Neural progenitor cell (in vitro differentiated cells): ENCODE measurements at regions not wholly inside any gene's neighbourhood (a gene's known extent, or its start where the extent isn't known, plus 50 kb on each side); places are given as distances from the start of the nearest gene placed in this dataset.

Source experiments
- DNase-seq: peaks from one replicate; pipeline ENCODE4 v3.0.0-alpha.2; 2016; ENCODE audit warnings: low spot score
- H2AFZ ChIP-seq: fragments of 200-600 bp; sonication (generic); replicated peaks from 2 replicates; pipeline ENCODE4 v1.6.1; 2016; ENCODE audit warnings: antibody characterized with exemption
- H3F3A ChIP-seq: fragments of 200-600 bp; sonication (generic); 2 replicates; pipeline ENCODE4 v1.6.1; 2016; ENCODE audit warnings: antibody characterized with exemption, low read depth
- H3K27ac ChIP-seq: fragments of 200-600 bp; sonication (generic); 2 replicates; pipeline ENCODE4 v1.5.1; 2016; ENCODE audit warnings: mild to moderate bottlenecking
- H3K27me3 ChIP-seq: fragments of 200-600 bp; sonication (generic); 2 replicates; pipeline ENCODE4 v1.6.1; 2016; ENCODE audit warnings: mild to moderate bottlenecking, moderate library complexity
- H3K36me3 ChIP-seq: fragments of 200-600 bp; sonication (generic); 2 replicates; pipeline ENCODE4 v1.5.1; 2016
- H3K4me1 ChIP-seq: fragments of 200-600 bp; sonication (generic); 2 replicates; pipeline ENCODE4 v1.6.1; 2016; ENCODE audit warnings: mixed run types
- H3K4me2 ChIP-seq: fragments of 200-600 bp; sonication (generic); 2 replicates; pipeline ENCODE4 v1.6.1; 2016
- H3K4me3 ChIP-seq: fragments of 200-600 bp; sonication (generic); 2 replicates; pipeline ENCODE4 v1.5.1; 2016
- H3K79me2 ChIP-seq: fragments of 200-600 bp; sonication (generic); 2 replicates; pipeline ENCODE4 v1.6.1; 2016; ENCODE audit warnings: low read depth
- H3K9ac ChIP-seq: fragments of 200-600 bp; sonication (generic); 2 replicates; pipeline ENCODE4 v1.6.1; 2016
- H3K9me3 ChIP-seq: fragments of 200-600 bp; sonication (generic); 2 replicates; pipeline ENCODE4 v1.5.1; 2016; ENCODE audit warnings: low read depth
- H4K20me1 ChIP-seq: fragments of 200-600 bp; sonication (generic); 2 replicates; pipeline ENCODE4 v1.6.1; 2016; ENCODE audit warnings: low read depth
- H3K27ac Mint-ChIP-seq: 3 replicates; pipeline ENCODE4 v1.8.0; 2021; ENCODE audit warnings: mixed read lengths
- H3K27me3 Mint-ChIP-seq: 2 replicates; pipeline ENCODE4 v1.8.0; 2022; ENCODE audit warnings: low read depth, mild to moderate bottlenecking, inconsistent platforms, moderate library complexity, mixed read lengths; ENCODE audit not compliant: insufficient read depth
- H3K36me3 Mint-ChIP-seq: 3 replicates; pipeline ENCODE4 v1.8.0; 2021; ENCODE audit warnings: mixed read lengths
- H3K4me1 Mint-ChIP-seq: 3 replicates; pipeline ENCODE4 v1.8.0; 2021; ENCODE audit warnings: mixed read lengths
- H3K4me3 Mint-ChIP-seq: 3 replicates; pipeline ENCODE4 v1.8.0; 2021; ENCODE audit warnings: mild to moderate bottlenecking, moderate library complexity, mixed read lengths
- H3K9me3 Mint-ChIP-seq: 3 replicates; pipeline ENCODE4 v1.8.0; 2020; ENCODE audit warnings: mixed read lengths
- EZH2 ChIP-seq: fragments of 200-600 bp; sonication (generic); IDR thresholded peaks from 2 replicates; pipeline ENCODE4 v1.6.1; 2017; ENCODE audit warnings: antibody characterized with exemption, mild to moderate bottlenecking, moderate library complexity
- EZH2phosphoT487 ChIP-seq: fragments of 200-600 bp; sonication (generic); IDR thresholded peaks from 2 replicates; pipeline ENCODE4 v1.6.1; 2017; ENCODE audit warnings: antibody characterized with exemption
- TF ChIP-seq, protein P1 (sequence below): fragments of 200-600 bp; sonication (generic); IDR thresholded peaks from 2 replicates; pipeline ENCODE4 v1.5.1; 2017; ENCODE audit warnings: antibody characterized with exemption, mild to moderate bottlenecking

GRCh38 chr21:23968722-23969647 lies 1638.3 kb downstream of the MRPL39 start:
- H3K4me2 ChIP-seq, result no peak overlapping the region
- H3F3A ChIP-seq, result no peaks in the 10 kb centered on the region
- no peak overlapping the region for H2AFZ ChIP-seq
- H3K79me2 ChIP-seq, result no peaks in the 10 kb centered on the region
- Mint-ChIP-seq H3K4me3 (no peak overlapping the region), H3K4me1 (no peaks in the 10 kb centered on the region), H3K27me3 (no peaks in the 10 kb centered on the region), H3K36me3 (no peaks in the 10 kb centered on the region), H3K27ac (no peak overlapping the region), H3K9me3 (peaks cover 2% of the 10 kb centered on the region)
- no peak overlapping the region for H3K27ac ChIP-seq
- H3K27me3 ChIP-seq, result no peaks in the 10 kb centered on the region
- DNase-seq, result peak; percentile 35
- no peaks in the 10 kb centered on the region for H3K36me3 ChIP-seq
- no peak overlapping the region for H3K4me3 ChIP-seq
- no peaks in the 10 kb centered on the region for H3K4me1 ChIP-seq
- no peak for TF ChIP-seq EZH2
- TF ChIP-seq, protein P1, sequence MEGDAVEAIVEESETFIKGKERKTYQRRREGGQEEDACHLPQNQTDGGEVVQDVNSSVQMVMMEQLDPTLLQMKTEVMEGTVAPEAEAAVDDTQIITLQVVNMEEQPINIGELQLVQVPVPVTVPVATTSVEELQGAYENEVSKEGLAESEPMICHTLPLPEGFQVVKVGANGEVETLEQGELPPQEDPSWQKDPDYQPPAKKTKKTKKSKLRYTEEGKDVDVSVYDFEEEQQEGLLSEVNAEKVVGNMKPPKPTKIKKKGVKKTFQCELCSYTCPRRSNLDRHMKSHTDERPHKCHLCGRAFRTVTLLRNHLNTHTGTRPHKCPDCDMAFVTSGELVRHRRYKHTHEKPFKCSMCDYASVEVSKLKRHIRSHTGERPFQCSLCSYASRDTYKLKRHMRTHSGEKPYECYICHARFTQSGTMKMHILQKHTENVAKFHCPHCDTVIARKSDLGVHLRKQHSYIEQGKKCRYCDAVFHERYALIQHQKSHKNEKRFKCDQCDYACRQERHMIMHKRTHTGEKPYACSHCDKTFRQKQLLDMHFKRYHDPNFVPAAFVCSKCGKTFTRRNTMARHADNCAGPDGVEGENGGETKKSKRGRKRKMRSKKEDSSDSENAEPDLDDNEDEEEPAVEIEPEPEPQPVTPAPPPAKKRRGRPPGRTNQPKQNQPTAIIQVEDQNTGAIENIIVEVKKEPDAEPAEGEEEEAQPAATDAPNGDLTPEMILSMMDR, result peak; percentile 47
- peaks cover 16% of the 10 kb centered on the region for H3K9me3 ChIP-seq
- H4K20me1 ChIP-seq, result no peaks in the 10 kb centered on the region
- H3K9ac ChIP-seq, result no peak overlapping the region

- peaks cover 2% of the 10 kb centered on the region for H3K9me3 Mint-ChIP-seq
Observed at GRCh38 chr21:23968008-23968407, 1639.3 kb downstream of the MRPL39 start.

DNA sequence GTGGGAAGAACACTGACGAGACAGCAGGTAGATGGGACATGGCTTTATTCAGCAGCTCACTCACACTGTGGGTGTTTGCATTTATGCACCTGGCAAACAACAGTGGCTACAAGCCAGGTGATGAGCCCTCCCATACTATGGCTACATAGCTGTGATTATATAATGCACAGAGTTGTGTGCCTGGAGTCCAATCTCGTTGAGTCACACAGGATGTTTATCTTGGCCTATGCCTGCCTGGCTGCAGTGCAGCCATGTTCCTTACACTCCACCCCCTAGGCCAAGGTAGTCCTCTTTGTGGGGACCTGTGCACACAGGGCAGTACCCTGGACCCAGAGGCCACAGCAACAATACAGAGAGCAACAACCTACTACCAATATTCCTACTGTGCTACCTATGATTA lies 1643.8 kb downstream of the MRPL39 start:
- no peaks in the 10 kb centered on the region for H3K79me2 ChIP-seq
- no peaks in the 10 kb centered on the region for H3K36me3 ChIP-seq
- no peaks in the 10 kb centered on the region for H3K9me3 ChIP-seq
- no peak overlapping the region for H3K4me3 ChIP-seq
- DNase-seq, result no peak
- Mint-ChIP-seq H3K4me3 (no peak overlapping the region), H3K36me3 (no peaks in the 10 kb centered on the region), H3K4me1 (no peaks in the 10 kb centered on the region), H3K27me3 (no peaks in the 10 kb centered on the region), H3K27ac (no peak overlapping the region), H3K9me3 (peaks cover 1% of the 10 kb centered on the region)
- H3F3A ChIP-seq, result no peaks in the 10 kb centered on the region
- H3K4me1 ChIP-seq, result no peaks in the 10 kb centered on the region
- H3K27me3 ChIP-seq, result no peaks in the 10 kb centered on the region
- H3K27ac ChIP-seq, result no peak overlapping the region
- no peak overlapping the region for H3K9ac ChIP-seq
- no peaks in the 10 kb centered on the region for H4K20me1 ChIP-seq
- H2AFZ ChIP-seq, result no peak overlapping the region
- H3K4me2 ChIP-seq, result no peak overlapping the region
- TF ChIP-seq EZH2, result no peak
- TF ChIP-seq EZH2phosphoT487, result no peak
- TF ChIP-seq, protein P1, result no peak

More at GRCh38 chr21:23968008-23968407, 1639.3 kb downstream of the MRPL39 start:
- H3K27me3 ChIP-seq, result no peaks in the 10 kb centered on the region
- H3K4me1 ChIP-seq, result no peaks in the 10 kb centered on the region
- no peaks in the 10 kb centered on the region for H3F3A ChIP-seq
- Mint-ChIP-seq H3K36me3 (no peaks in the 10 kb centered on the region), H3K27ac (no peak overlapping the region), H3K27me3 (no peaks in the 10 kb centered on the region), H3K4me3 (no peak overlapping the region), H3K4me1 (no peaks in the 10 kb centered on the region)
- no peak for DNase-seq
- no peak overlapping the region for H2AFZ ChIP-seq
- no peak overlapping the region for H3K9ac ChIP-seq
- no peak overlapping the region for H3K4me3 ChIP-seq
- H3K79me2 ChIP-seq, result no peaks in the 10 kb centered on the region
- TF ChIP-seq, protein P1, result no peak
- TF ChIP-seq EZH2 (no peak), EZH2phosphoT487 (no peak)
- H4K20me1 ChIP-seq, result no peaks in the 10 kb centered on the region
- H3K9me3 ChIP-seq, result peaks cover 14% of the 10 kb centered on the region
- no peak overlapping the region for H3K4me2 ChIP-seq
- H3K27ac ChIP-seq, result no peak overlapping the region
- H3K36me3 ChIP-seq, result no peaks in the 10 kb centered on the region
